Medulla oblongata (tissue), 1 donor: ENCODE measurements at regions not wholly inside any gene's neighbourhood (a gene's known extent, or its start where the extent isn't known, plus 50 kb on each side); places are given as distances from the start of the nearest gene placed in this dataset.

Experiments
- DNase-seq: peaks from one replicate; pipeline ENCODE4 v3.0.0-alpha.2; 2015; ENCODE audit errors: extremely low spot score

- DNase-seq, result no peak
Observed at GRCh38 chr3:143207338-143207961, 87.9 kb downstream of the CHST2 start.

- DNase-seq, result no peak
Observed at GRCh38 chr3:143208976-143209714, 89.6 kb downstream of the CHST2 start.

- no peak for DNase-seq
Observed at GRCh38 chr3:143209715-143210059, 90.1 kb downstream of the CHST2 start.

GRCh38 chr3:143210141-143210540 lies 90.6 kb downstream of the CHST2 start:
- peak; percentile 10 for DNase-seq

- DNase-seq, result no peak
Observed at GRCh38 chr3:143215059-143215458, 95.5 kb downstream of the CHST2 start.
